IPS-20b (cell line): ENCODE measurements at regions not wholly inside any gene's neighbourhood (a gene's known extent, or its start where the extent isn't known, plus 50 kb on each side); places are given as distances from the start of the nearest gene placed in this dataset.

ENCODE experiments used
- H3K27ac ChIP-seq: one replicate; pipeline ENCODE4 v1.5.1; 2013; ENCODE audit warnings: low read length
- H3K27me3 ChIP-seq: 2 replicates; pipeline ENCODE4 v1.6.1; 2013; ENCODE audit warnings: mild to moderate bottlenecking, low read length, inconsistent platforms; ENCODE audit not compliant: insufficient read depth
- H3K36me3 ChIP-seq: 2 replicates; pipeline ENCODE4 v1.6.1; 2013; ENCODE audit warnings: low read depth, mild to moderate bottlenecking, inconsistent platforms, low read length, moderate library complexity; ENCODE audit not compliant: insufficient read depth
- H3K4me1 ChIP-seq: 2 replicates; pipeline ENCODE4 v1.6.1; 2013; ENCODE audit warnings: mild to moderate bottlenecking, control low read depth, inconsistent platforms, low read length, moderate library complexity; ENCODE audit not compliant: insufficient read depth
- H3K4me3 ChIP-seq: 2 replicates; pipeline ENCODE4 v1.5.1; 2013; ENCODE audit warnings: mild to moderate bottlenecking, low read length, inconsistent platforms
- H3K9ac ChIP-seq: 2 replicates; pipeline ENCODE4 v1.6.1; 2013; ENCODE audit warnings: low read depth, mild to moderate bottlenecking, inconsistent platforms, low read length, moderate library complexity
- H3K9me3 ChIP-seq: 2 replicates; pipeline ENCODE4 v1.6.1; 2013; ENCODE audit warnings: mild to moderate bottlenecking, low read depth, low read length, inconsistent platforms; ENCODE audit not compliant: insufficient read depth

- Histone ChIP-seq H3K9me3 (no peaks in the 10 kb centered on the region), H3K27me3 (no peaks in the 10 kb centered on the region), H3K4me3 (no peak overlapping the region), H3K9ac (no peak overlapping the region), H3K27ac (no peak overlapping the region), H3K36me3 (no peaks in the 10 kb centered on the region), H3K4me1 (peaks cover 2% of the 10 kb centered on the region; the same call in 1 of the 2 replicates)
Observed at GRCh38 chr18:29146068-29146467, 969.1 kb upstream of the CDH2 start.

- H3K4me3 ChIP-seq, result no peak overlapping the region
- H3K27me3 ChIP-seq, result no peaks in the 10 kb centered on the region
- H3K4me1 ChIP-seq, result peaks cover 8% of the 10 kb centered on the region; the same call in 1 of the 2 replicates
- no peaks in the 10 kb centered on the region for H3K36me3 ChIP-seq
- H3K9ac ChIP-seq, result no peak overlapping the region
- no peaks in the 10 kb centered on the region for H3K9me3 ChIP-seq
- no peak overlapping the region for H3K27ac ChIP-seq
Observed at GRCh38 chr18:29140590-29140989, 963.7 kb upstream of the CDH2 start.

- no peak overlapping the region for H3K9ac ChIP-seq
- no peaks in the 10 kb centered on the region for H3K36me3 ChIP-seq
- no peaks in the 10 kb centered on the region for H3K9me3 ChIP-seq
- H3K4me1 ChIP-seq, result peaks cover 8% of the 10 kb centered on the region; the same call in 1 of the 2 replicates
- H3K27ac ChIP-seq, result no peak overlapping the region
- no peaks in the 10 kb centered on the region for H3K27me3 ChIP-seq
- peak overlapping the region; percentile 37 for H3K4me3 ChIP-seq
Observed at GRCh38 chr18:29137773-29138495, 961.0 kb upstream of the CDH2 start.

- no peaks in the 10 kb centered on the region for H3K9me3 ChIP-seq
- H3K27me3 ChIP-seq, result no peaks in the 10 kb centered on the region
- H3K36me3 ChIP-seq, result no peaks in the 10 kb centered on the region
- no peak overlapping the region for H3K27ac ChIP-seq
- H3K4me3 ChIP-seq, result 0 out of 2 replicates have a peak overlapping the region, but pooled peaks have one; percentile 2
- no peak overlapping the region for H3K9ac ChIP-seq
- peaks cover 9% of the 10 kb centered on the region for H3K4me1 ChIP-seq
Observed at GRCh38 chr18:29123706-29124530, 947.0 kb upstream of the CDH2 start.

GRCh38 chr18:29104671-29105070, 927.7 kb upstream of the CDH2 start:
- Histone ChIP-seq H3K27me3 (no peaks in the 10 kb centered on the region), H3K36me3 (no peaks in the 10 kb centered on the region), H3K9ac (no peak overlapping the region)

GRCh38 chr18:29104227-29104626, 927.3 kb upstream of the CDH2 start:
- no peaks in the 10 kb centered on the region for H3K27me3 ChIP-seq
- H3K4me3 ChIP-seq, result no peak overlapping the region
- no peaks in the 10 kb centered on the region for H3K9me3 ChIP-seq
- no peaks in the 10 kb centered on the region for H3K4me1 ChIP-seq
- H3K27ac ChIP-seq, result no peak overlapping the region
- H3K9ac ChIP-seq, result no peak overlapping the region
- no peaks in the 10 kb centered on the region for H3K36me3 ChIP-seq

More at GRCh38 chr18:29104671-29105070, 927.7 kb upstream of the CDH2 start:
- Histone ChIP-seq H3K4me1 (no peaks in the 10 kb centered on the region), H3K27ac (no peak overlapping the region), H3K4me3 (no peak overlapping the region), H3K9me3 (no peaks in the 10 kb centered on the region)

GRCh38 chr18:29096079-29096770, 919.3 kb upstream of the CDH2 start:
- Histone ChIP-seq H3K36me3 (no peaks in the 10 kb centered on the region), H3K9me3 (no peaks in the 10 kb centered on the region), H3K27ac (no peak overlapping the region), H3K4me3 (no peak overlapping the region), H3K9ac (no peak overlapping the region), H3K4me1 (peaks cover 3% of the 10 kb centered on the region; the same call in 1 of the 2 replicates), H3K27me3 (no peaks in the 10 kb centered on the region)

- Histone ChIP-seq H3K4me1 (peaks cover 3% of the 10 kb centered on the region; the same call in 1 of the 2 replicates), H3K36me3 (no peaks in the 10 kb centered on the region), H3K27ac (no peak overlapping the region), H3K27me3 (no peaks in the 10 kb centered on the region), H3K9me3 (no peaks in the 10 kb centered on the region), H3K4me3 (no peak overlapping the region), H3K9ac (no peak overlapping the region)
Observed at GRCh38 chr18:29087616-29088246, 910.8 kb upstream of the CDH2 start.

GRCh38 chr18:29084120-29084519, 907.2 kb upstream of the CDH2 start:
- Histone ChIP-seq H3K27ac (no peak overlapping the region), H3K27me3 (no peaks in the 10 kb centered on the region), H3K4me1 (no peaks in the 10 kb centered on the region), H3K9ac (no peak overlapping the region), H3K9me3 (no peaks in the 10 kb centered on the region), H3K36me3 (no peaks in the 10 kb centered on the region), H3K4me3 (no peak overlapping the region)

GRCh38 chr18:29083545-29083944, 906.6 kb upstream of the CDH2 start:
- Histone ChIP-seq H3K36me3 (no peaks in the 10 kb centered on the region), H3K9ac (no peak overlapping the region), H3K9me3 (no peaks in the 10 kb centered on the region), H3K27me3 (no peaks in the 10 kb centered on the region), H3K4me3 (no peak overlapping the region), H3K27ac (no peak overlapping the region), H3K4me1 (no peaks in the 10 kb centered on the region)

GRCh38 chr18:29080946-29081345, 904.0 kb upstream of the CDH2 start:
- H3K4me3 ChIP-seq, result no peak overlapping the region
- no peaks in the 10 kb centered on the region for H3K4me1 ChIP-seq
- H3K27ac ChIP-seq, result no peak overlapping the region
- H3K9ac ChIP-seq, result no peak overlapping the region
- no peaks in the 10 kb centered on the region for H3K27me3 ChIP-seq
- no peaks in the 10 kb centered on the region for H3K9me3 ChIP-seq
- no peaks in the 10 kb centered on the region for H3K36me3 ChIP-seq
